ENCODE measurements at regions not wholly inside any gene's neighbourhood (a gene's known extent, or its start where the extent isn't known, plus 50 kb on each side); places are given as distances from the start of the nearest gene placed in this dataset.

GRCh38 chr1:212214325-212214724 lies 70.9 kb upstream of the PPP2R5A start:
- TF ChIP-seq CTCF (IDR thresholded peaks at IDR 0.05) = no peak
- no peak for TF ChIP-seq POLR2A (IDR thresholded peaks at IDR 0.05)

Data from Peyer's patch (tissue), 4 donors.